ENCODE measurements at regions not wholly inside any gene's neighbourhood (a gene's known extent, or its start where the extent isn't known, plus 50 kb on each side); places are given as distances from the start of the nearest gene placed in this dataset.

DNA sequence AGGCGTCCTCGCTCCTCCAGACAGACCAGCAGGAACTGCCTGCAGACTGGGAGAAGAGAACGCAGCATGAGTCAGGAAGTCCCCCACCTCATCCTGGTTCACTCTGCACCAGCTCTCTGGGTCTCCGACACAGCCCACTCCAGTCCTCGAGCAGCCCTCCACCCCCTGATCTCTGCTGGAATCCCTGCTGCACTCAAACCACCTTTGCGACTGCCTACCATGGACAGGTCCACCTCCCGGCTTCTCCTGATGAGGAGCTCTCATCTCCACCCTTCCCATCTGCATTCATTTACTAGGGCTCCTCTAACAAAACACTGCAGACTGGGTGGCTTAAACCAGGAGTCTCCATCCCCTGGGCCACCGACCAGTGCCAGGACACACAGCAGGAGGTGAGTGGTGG, 202.3 kb upstream of the IGF1R start:
- TF ChIP-seq EZH2 (IDR thresholded peaks at IDR 0.05; ENCODE audit: low read length, unreplicated experiment): no peak
- TF ChIP-seq, protein P1, sequence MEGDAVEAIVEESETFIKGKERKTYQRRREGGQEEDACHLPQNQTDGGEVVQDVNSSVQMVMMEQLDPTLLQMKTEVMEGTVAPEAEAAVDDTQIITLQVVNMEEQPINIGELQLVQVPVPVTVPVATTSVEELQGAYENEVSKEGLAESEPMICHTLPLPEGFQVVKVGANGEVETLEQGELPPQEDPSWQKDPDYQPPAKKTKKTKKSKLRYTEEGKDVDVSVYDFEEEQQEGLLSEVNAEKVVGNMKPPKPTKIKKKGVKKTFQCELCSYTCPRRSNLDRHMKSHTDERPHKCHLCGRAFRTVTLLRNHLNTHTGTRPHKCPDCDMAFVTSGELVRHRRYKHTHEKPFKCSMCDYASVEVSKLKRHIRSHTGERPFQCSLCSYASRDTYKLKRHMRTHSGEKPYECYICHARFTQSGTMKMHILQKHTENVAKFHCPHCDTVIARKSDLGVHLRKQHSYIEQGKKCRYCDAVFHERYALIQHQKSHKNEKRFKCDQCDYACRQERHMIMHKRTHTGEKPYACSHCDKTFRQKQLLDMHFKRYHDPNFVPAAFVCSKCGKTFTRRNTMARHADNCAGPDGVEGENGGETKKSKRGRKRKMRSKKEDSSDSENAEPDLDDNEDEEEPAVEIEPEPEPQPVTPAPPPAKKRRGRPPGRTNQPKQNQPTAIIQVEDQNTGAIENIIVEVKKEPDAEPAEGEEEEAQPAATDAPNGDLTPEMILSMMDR (conservative IDR thresholded peaks at IDR 0.05; ENCODE audit: low read depth, low read length): no peak
- no peak for TF ChIP-seq EZH2phosphoT487 (IDR thresholded peaks at IDR 0.05; ENCODE audit: borderline replicate concordance, low read length)
